K562 (cell line): ENCODE measurements at regions not wholly inside any gene's neighbourhood (a gene's known extent, or its start where the extent isn't known, plus 50 kb on each side); places are given as distances from the start of the nearest gene placed in this dataset.

ENCODE experiments used
- ATAC-seq: fragments of 200-7000 bp; cut with Tn5 transposase; 3 replicates; pipeline ENCODE4 v1.9.1; 2020; ENCODE audit warnings: moderate library complexity
- BruUV-seq: library from RNA; stranded (reverse); fragments of 400-500 nt; replicated peaks from 2 replicates; lab custom pipeline; 2021; lab: Mats Ljungman, UMichigan
- CTCF ChIA-PET: fragments of 300-600 bp; formaldehyde crosslinking; extraction: SDS; loops from one replicate; lab custom pipeline; 2021; ENCODE audit warnings: low intra/inter-chr PET ratio; lab: Yijun Ruan, JAX
- POLR2A ChIA-PET: fragments of 300-600, 350-650 bp; sonication (Branson Sonifier 250); formaldehyde crosslinking; extraction: SDS; loops from one replicate; lab custom pipeline; 2021; ENCODE audit warnings: antibody characterized with exemption, inconsistent platforms; lab: Yijun Ruan, JAX
- DNase-seq, 4 experiments: peaks; one replicate each; pipeline versions ENCODE4 v3.0.0 to v3.0.0-alpha.2; 2011 to 2018; ENCODE audit warnings: low spot score in 3 of 4, mixed read lengths in 3 of 4; ENCODE audit errors: extremely low read depth in 1 of 4
- FAIRE-seq: peaks from 2 replicates; lab custom pipeline; 2011; peaks lifted over from hg19 to GRCh38; lab: Jason Lieb, UNC
- H2AFZ ChIP-seq: 2 replicates; pipeline ENCODE4 v1.6.0; 2011; ENCODE audit warnings: low read depth, low read length, control low read depth, inconsistent platforms
- H3K27ac ChIP-seq: fragments of 200-600 bp; 3 replicates; pipeline ENCODE4 v1.8.0; 2011; ENCODE audit warnings: low read depth, mild to moderate bottlenecking, control low read depth, inconsistent platforms, low read length, moderate library complexity, mixed read lengths; ENCODE audit errors: extremely low read depth
- H3K27me3 ChIP-seq, 2 experiments: fragments of 300-600 bp in 1 of 2; 2 replicates in 1 of 2; 3 replicates in 1 of 2; pipeline versions ENCODE4 v1.6.0 to v1.8.0; 2011; ENCODE audit warnings: inconsistent platforms in 2 of 2, low read length in 2 of 2, mild to moderate bottlenecking in 1 of 2, mixed read lengths in 1 of 2, moderate library complexity in 1 of 2; ENCODE audit not compliant: control insufficient read depth in 2 of 2, insufficient read depth in 2 of 2
- H3K36me3 ChIP-seq: fragments of 300-600 bp; 3 replicates; pipeline ENCODE4 v1.8.0; 2011; ENCODE audit warnings: mild to moderate bottlenecking, low read length, inconsistent platforms; ENCODE audit not compliant: control insufficient read depth, insufficient read depth
- H3K4me1 ChIP-seq, 2 experiments: fragments of 200-600 bp in 1 of 2; replicated peaks in 1 of 2; 2 replicates in 1 of 2; 3 replicates in 1 of 2; pipeline versions ENCODE4 v1.5.1 to v1.8.0; 2011; ENCODE audit warnings: inconsistent platforms in 2 of 2, low read length in 2 of 2, mild to moderate bottlenecking in 1 of 2, mixed read lengths in 1 of 2, moderate library complexity in 1 of 2; ENCODE audit not compliant: control insufficient read depth in 2 of 2, insufficient read depth in 2 of 2
- H3K4me2 ChIP-seq: 2 replicates; pipeline ENCODE4 v1.6.1; 2011; ENCODE audit warnings: low read length, control low read depth, inconsistent platforms, mixed read lengths; ENCODE audit not compliant: insufficient read depth
- H3K4me3 ChIP-seq: fragments of 200-600 bp; sonication (generic), shearing (Covaris generic); 2 replicates; pipeline ENCODE4 v1.5.1; 2016; ENCODE audit warnings: control low read depth, inconsistent platforms
- H3K79me2 ChIP-seq: fragments of 200-600 bp; 3 replicates; pipeline ENCODE4 v1.8.0; 2011; ENCODE audit warnings: low read length, inconsistent platforms; ENCODE audit not compliant: control insufficient read depth, insufficient read depth
- H3K9ac ChIP-seq, 2 experiments: 2 replicates each; pipeline versions ENCODE4 v1.6.0 to v1.6.1; 2011; ENCODE audit warnings: low read depth in 2 of 2, low read length in 2 of 2, control low read depth in 1 of 2, inconsistent platforms in 1 of 2, mild to moderate bottlenecking in 1 of 2, mixed read lengths in 1 of 2; ENCODE audit not compliant: insufficient read depth in 1 of 2
- H3K9me1 ChIP-seq: one replicate; pipeline ENCODE4 v1.6.0; 2011; ENCODE audit warnings: inconsistent platforms, mild to moderate bottlenecking, low read length, moderate library complexity; ENCODE audit not compliant: control insufficient read depth, insufficient read depth
- H3K9me3 ChIP-seq: replicated peaks from 2 replicates; pipeline ENCODE4 v1.5.1; 2011; ENCODE audit warnings: low read depth, low read length, inconsistent platforms; ENCODE audit not compliant: control insufficient read depth, insufficient read depth
- H4K20me1 ChIP-seq: replicated peaks from 2 replicates; pipeline ENCODE4 v1.6.1; 2011; ENCODE audit warnings: low read length, inconsistent platforms, mixed read lengths; ENCODE audit not compliant: control insufficient read depth, insufficient read depth
- BCOR ChIP-seq: fragments of 450-650 bp; IDR thresholded peaks from 2 replicates; pipeline ENCODE4 v1.6.1; 2016
- BRD4 ChIP-seq: fragments of 200-600 bp; sonication (generic); IDR thresholded peaks from 2 replicates; pipeline ENCODE4 v1.6.1; 2017; ENCODE audit warnings: inconsistent platforms
- CCNT2 ChIP-seq: IDR thresholded peaks from 2 replicates; pipeline ENCODE4 v1.6.1; 2011; ENCODE audit warnings: borderline replicate concordance, low read depth, mild to moderate bottlenecking, moderate library complexity, mixed read lengths, low read length; ENCODE audit not compliant: insufficient read length; ENCODE audit errors: extremely low read depth
- MAFK ChIP-seq: IDR thresholded peaks from 2 replicates; pipeline ENCODE4 v1.6.1; 2011; ENCODE audit warnings: low read length, improper control_type of control experiment
- MYBL2 ChIP-seq, 2 experiments: fragments of 450-650 bp in 1 of 2; sonication (generic) in 1 of 2; formaldehyde crosslinking in 1 of 2; IDR thresholded peaks; 2 replicates each; pipeline versions ENCODE4 v1.6.1 to v1.8.1; 2017 to 2022; ENCODE audit warnings: borderline replicate concordance in 1 of 2, inconsistent platforms in 1 of 2, low read depth in 1 of 2, mild to moderate bottlenecking in 1 of 2, missing genetic modification reagents in 1 of 2, moderate library complexity in 1 of 2
- POLR2AphosphoS5 ChIP-seq: IDR thresholded peaks from 2 replicates; pipeline ENCODE4 v1.6.1; 2011; ENCODE audit warnings: mild to moderate bottlenecking, low read depth, low read length, moderate library complexity; ENCODE audit not compliant: control insufficient read depth, insufficient read depth
- RHOXF2B ChIP-seq: fragments of 250-450 bp; sonication (Bioruptor Pico); conservative IDR thresholded peaks from 2 replicates; pipeline ENCODE4 v1.5.1; 2021
- ZNF12 ChIP-seq: sonication (generic); formaldehyde crosslinking; IDR thresholded peaks from 2 replicates; pipeline ENCODE4 v1.4.0; 2020; ENCODE audit warnings: mild to moderate bottlenecking, missing genetic modification reagents
- ZNF41 ChIP-seq: fragments of 250-450 bp; sonication (Bioruptor Pico); conservative IDR thresholded peaks from 2 replicates; pipeline ENCODE4 v1.4.0; 2020; ENCODE audit warnings: mild to moderate bottlenecking
- ZZZ3 ChIP-seq: fragments of 450-650 bp; IDR thresholded peaks from 2 replicates; pipeline ENCODE4 v1.6.1; 2016; ENCODE audit warnings: antibody characterized with exemption, mild to moderate bottlenecking, moderate library complexity
- WGBS: fragments of 100-300 bp; shearing (Covaris generic); methylation state at CpG from one replicate; pipeline ENCODE4 v1.1.6; 2016; ENCODE audit warnings: low coverage, mixed read lengths; ENCODE audit not compliant: insufficient coverage; ENCODE audit errors: missing lambda C conversion rate; 5-methylcytosine and 5-hydroxymethylcytosine counted together
- in situ Hi-C: fragments of 300-500 bp; cut with MboI; formaldehyde crosslinking; loops from 4 replicates; pipeline ENCODE4 v1.15.0; 2018; ENCODE audit warnings: inconsistent platforms, mixed read lengths
- intact Hi-C: fragments of 100-400 bp; cut with micrococcal nuclease; formaldehyde crosslinking; loops from 2 replicates; pipeline ENCODE4 v1.14.2; 2022
- TF ChIP-seq, protein P1 (sequence below): fragments of 200-800 bp; sonication (Bioruptor generic); IDR thresholded peaks from 2 replicates; pipeline ENCODE4 v1.6.1; 2017; ENCODE audit warnings: missing genetic modification characterization, missing compliant biosample characterization
- TF ChIP-seq, protein P2 (sequence below), 2 experiments: fragments of 200-800 bp in 1 of 2; sonication (Bioruptor generic) in 1 of 2; sonication (generic) in 1 of 2; formaldehyde crosslinking in 1 of 2; IDR thresholded peaks in 1 of 2; conservative IDR thresholded peaks in 1 of 2; 2 replicates each; pipeline versions ENCODE4 v1.5.0 to v1.6.1; 2016 to 2020; ENCODE audit warnings: missing compliant biosample characterization in 1 of 2, missing genetic modification characterization in 1 of 2, missing genetic modification reagents in 1 of 2
- TF ChIP-seq, protein P3 (sequence below): fragments of 150-350 bp; conservative IDR thresholded peaks from 2 replicates; pipeline ENCODE4 v1.6.1; 2014; ENCODE audit warnings: low read length
- TF ChIP-seq, protein P4 (sequence below): fragments of 250-450 bp; sonication (Bioruptor Pico); IDR thresholded peaks from 2 replicates; pipeline ENCODE4 v1.5.0; 2021; ENCODE audit warnings: mild to moderate bottlenecking, borderline replicate concordance

DNA sequence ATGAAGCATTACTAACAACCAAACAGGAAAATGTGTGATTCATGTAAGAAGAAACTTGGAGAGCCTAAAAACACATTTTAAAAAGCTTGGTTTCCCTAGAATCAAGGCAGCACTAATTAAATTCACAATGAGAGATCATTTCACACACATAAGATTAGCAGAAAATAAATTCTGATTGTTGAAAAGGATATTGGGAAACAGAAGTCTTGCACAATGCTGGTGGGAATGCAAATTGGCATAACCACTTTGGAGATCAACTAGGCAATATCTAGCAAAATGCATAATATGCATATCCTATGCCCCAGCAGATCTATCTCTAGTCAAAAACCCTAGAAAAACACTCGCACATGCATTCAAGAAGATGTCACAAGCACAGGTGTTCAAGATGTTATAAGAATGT lies 75.3 kb upstream of the SIX3 start:
- no peaks in the 10 kb centered on the region for H3K4me1 ChIP-seq
- ChIA-PET CTCF (interaction anchor here (0.6 kb wide), 2 partner anchors 40 to 465 kb away, joined by 3 read pairs; no protein-coding TSS in a partner anchor), POLR2A (no interaction called here)
- H3K27ac ChIP-seq, result no peak overlapping the region
- no peaks in the 10 kb centered on the region for H3K36me3 ChIP-seq
- 0% methylated on average over 1 of the region's 1 CpG for WGBS
- H3K9ac ChIP-seq, result no peak overlapping the region
- no peak overlapping the region for H3K4me3 ChIP-seq
- in situ Hi-C loops (no loop called here), intact Hi-C loops (no loop called here)
- no peaks in the 10 kb centered on the region for H3K79me2 ChIP-seq
- no peaks in the 10 kb centered on the region for H4K20me1 ChIP-seq
- no peak for ATAC-seq
- DNase-seq, result no peak
- H3K9me1 ChIP-seq, result no peaks in the 10 kb centered on the region
- H2AFZ ChIP-seq, result no peak overlapping the region
- 0 out of 5 replicates have a peak, but pooled peaks cover 0 to 4% of the 10 kb centered on the region in 2 experiments for H3K27me3 ChIP-seq
- no peaks in the 10 kb centered on the region for H3K9me3 ChIP-seq
- no peak overlapping the region for H3K4me2 ChIP-seq
- no TSS peak for BruUV-seq
- FAIRE-seq, result no peak
- TF ChIP-seq CCNT2 (no peak), RHOXF2B (CRISPR knock-in tag) (no peak), ZNF41 (CRISPR knock-in tag) (no peak), BRD4 (no peak), POLR2AphosphoS5 (no peak), BCOR (no peak), ZZZ3 (no peak), MAFK (no peak), ZNF12 (CRISPR knock-in tag) (no peak), MYBL2 (IDR thresholded peaks at IDR 0.05; ENCODE audit: low read depth) (no peak), MYBL2 (CRISPR knock-in tag; IDR thresholded peaks at IDR 0.05; ENCODE audit: borderline replicate concordance) (no peak)
- TF ChIP-seq, protein P1, sequence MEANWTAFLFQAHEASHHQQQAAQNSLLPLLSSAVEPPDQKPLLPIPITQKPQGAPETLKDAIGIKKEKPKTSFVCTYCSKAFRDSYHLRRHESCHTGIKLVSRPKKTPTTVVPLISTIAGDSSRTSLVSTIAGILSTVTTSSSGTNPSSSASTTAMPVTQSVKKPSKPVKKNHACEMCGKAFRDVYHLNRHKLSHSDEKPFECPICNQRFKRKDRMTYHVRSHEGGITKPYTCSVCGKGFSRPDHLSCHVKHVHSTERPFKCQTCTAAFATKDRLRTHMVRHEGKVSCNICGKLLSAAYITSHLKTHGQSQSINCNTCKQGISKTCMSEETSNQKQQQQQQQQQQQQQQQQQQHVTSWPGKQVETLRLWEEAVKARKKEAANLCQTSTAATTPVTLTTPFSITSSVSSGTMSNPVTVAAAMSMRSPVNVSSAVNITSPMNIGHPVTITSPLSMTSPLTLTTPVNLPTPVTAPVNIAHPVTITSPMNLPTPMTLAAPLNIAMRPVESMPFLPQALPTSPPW (CRISPR knock-in tag), result no peak
- TF ChIP-seq, protein P2, sequence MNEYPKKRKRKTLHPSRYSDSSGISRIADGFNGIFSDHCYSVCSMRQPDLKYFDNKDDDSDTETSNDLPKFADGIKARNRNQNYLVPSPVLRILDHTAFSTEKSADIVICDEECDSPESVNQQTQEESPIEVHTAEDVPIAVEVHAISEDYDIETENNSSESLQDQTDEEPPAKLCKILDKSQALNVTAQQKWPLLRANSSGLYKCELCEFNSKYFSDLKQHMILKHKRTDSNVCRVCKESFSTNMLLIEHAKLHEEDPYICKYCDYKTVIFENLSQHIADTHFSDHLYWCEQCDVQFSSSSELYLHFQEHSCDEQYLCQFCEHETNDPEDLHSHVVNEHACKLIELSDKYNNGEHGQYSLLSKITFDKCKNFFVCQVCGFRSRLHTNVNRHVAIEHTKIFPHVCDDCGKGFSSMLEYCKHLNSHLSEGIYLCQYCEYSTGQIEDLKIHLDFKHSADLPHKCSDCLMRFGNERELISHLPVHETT (CRISPR knock-in tag; conservative IDR thresholded peaks at IDR 0.05 in 1 of 2, IDR thresholded peaks at IDR 0.05 in 1 of 2), result no peak
- TF ChIP-seq, protein P3, sequence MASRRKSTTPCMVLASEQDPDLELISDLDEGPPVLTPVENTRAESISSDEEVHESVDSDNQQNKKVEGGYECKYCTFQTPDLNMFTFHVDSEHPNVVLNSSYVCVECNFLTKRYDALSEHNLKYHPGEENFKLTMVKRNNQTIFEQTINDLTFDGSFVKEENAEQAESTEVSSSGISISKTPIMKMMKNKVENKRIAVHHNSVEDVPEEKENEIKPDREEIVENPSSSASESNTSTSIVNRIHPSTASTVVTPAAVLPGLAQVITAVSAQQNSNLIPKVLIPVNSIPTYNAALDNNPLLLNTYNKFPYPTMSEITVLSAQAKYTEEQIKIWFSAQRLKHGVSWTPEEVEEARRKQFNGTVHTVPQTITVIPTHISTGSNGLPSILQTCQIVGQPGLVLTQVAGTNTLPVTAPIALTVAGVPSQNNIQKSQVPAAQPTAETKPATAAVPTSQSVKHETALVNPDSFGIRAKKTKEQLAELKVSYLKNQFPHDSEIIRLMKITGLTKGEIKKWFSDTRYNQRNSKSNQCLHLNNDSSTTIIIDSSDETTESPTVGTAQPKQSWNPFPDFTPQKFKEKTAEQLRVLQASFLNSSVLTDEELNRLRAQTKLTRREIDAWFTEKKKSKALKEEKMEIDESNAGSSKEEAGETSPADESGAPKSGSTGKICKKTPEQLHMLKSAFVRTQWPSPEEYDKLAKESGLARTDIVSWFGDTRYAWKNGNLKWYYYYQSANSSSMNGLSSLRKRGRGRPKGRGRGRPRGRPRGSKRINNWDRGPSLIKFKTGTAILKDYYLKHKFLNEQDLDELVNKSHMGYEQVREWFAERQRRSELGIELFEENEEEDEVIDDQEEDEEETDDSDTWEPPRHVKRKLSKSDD, result no peak
- TF ChIP-seq, protein P4, sequence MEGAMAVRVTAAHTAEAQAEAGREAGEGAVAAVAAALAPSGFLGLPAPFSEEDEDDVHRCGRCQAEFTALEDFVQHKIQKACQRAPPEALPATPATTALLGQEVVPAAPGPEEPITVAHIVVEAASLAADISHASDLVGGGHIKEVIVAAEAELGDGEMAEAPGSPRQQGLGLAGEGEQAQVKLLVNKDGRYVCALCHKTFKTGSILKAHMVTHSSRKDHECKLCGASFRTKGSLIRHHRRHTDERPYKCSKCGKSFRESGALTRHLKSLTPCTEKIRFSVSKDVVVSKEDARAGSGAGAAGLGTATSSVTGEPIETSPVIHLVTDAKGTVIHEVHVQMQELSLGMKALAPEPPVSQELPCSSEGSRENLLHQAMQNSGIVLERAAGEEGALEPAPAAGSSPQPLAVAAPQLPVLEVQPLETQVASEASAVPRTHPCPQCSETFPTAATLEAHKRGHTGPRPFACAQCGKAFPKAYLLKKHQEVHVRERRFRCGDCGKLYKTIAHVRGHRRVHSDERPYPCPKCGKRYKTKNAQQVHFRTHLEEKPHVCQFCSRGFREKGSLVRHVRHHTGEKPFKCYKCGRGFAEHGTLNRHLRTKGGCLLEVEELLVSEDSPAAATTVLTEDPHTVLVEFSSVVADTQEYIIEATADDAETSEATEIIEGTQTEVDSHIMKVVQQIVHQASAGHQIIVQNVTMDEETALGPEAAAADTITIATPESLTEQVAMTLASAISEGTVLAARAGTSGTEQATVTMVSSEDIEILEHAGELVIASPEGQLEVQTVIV (CRISPR knock-in tag), result no peak
